ENCODE measurements at regions not wholly inside any gene's neighbourhood (a gene's known extent, or its start where the extent isn't known, plus 50 kb on each side); places are given as distances from the start of the nearest gene placed in this dataset.
"Not testable (repeated sequence)": the region's sequence is repeated elsewhere in the genome, so short reads cannot be mapped to it uniquely, and the experiment has no call there.

GRCh38 chr16:29195116-29195872, 210.4 kb downstream of the LAT start:
- DNase-seq = not testable (repeated sequence)

GRCh38 chr16:29194185-29194844, 209.5 kb downstream of the LAT start:
- DNase-seq = not testable (repeated sequence)

DNA sequence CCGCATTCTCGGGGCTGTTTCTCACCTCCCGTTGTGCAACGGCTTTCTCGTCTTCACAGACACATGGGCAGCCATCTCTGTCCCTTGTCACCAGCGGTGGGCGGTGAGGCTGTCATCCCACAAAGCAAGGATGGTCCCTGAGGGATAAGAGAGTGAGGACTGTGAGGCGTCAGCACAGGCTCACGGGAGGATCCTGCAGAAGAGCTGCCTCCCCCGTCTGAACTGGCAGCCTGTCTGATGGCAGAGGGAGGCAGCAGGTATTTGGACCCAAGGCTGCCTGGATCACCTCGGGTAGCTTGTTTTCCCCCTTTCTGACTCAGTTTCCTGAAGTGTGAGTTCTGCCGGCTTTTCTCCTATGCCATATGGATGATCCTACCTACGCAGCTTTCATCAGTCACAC, 208.8 kb downstream of the LAT start:
- not testable (repeated sequence) for DNase-seq

DNA sequence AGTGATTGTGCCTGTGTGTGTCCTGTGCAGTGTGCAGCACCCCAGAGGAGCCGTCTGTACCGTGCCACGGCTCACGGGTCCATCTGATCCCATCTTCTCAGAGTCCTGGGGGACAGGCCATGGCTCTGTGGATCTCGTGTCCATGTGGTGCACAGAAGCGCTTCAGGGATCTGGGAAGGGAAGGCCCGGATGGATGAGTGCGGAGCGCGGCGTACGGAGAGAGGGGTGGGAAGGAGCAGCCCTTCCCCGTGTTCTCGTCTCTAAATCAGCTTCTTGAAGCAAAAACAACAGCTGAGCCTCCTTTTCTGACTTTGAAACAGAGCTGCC, 208.4 kb downstream of the LAT start:
- not testable (repeated sequence) for DNase-seq

DNA sequence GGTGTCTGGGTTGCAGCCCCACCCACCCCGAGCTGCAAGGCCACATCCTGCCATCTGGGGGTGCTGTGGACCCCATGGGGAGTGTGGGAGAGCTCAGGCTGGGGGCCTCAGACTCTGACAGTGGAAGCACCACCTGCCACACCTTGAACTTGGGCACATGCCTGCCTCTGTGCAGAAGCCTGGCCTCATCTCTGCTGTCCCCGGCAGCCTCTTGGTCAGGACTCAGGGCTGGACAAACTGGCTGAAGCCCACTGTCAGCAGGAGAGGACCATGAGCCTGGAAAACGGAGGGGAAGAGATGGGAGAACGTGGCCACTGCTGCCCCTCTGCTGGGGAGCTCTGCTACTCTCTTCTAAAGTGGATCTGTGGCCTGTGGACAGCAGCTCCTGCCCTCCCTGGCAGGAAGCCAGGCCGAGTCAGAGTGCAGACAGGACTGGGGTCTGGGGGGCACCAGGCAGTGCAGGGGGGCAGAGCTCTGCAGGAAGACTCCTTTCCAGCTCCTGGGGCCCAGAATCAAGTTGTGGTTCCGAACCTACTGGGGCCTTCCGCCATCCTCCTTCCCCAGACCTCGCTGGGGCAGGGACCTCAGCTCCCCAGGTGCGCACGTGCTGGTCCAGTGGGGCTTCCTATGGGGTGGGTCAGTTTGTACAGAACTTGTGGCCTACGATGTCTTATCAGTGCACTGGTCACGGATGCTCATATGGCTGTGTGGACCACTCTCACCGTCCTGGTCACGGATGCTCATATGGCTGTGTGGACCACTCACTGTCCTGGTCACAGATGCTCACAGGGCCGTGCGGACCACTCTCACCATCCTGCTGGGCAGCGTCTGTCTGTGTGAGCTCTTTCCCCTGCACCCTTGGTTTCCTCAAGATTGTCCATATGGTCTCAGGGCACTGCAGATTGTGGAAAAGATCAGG, 207.7 kb downstream of the LAT start:
- no peak for DNase-seq

GRCh38 chr16:29191636-29192180, 206.9 kb downstream of the LAT start:
- not testable (repeated sequence) for DNase-seq

GRCh38 chr16:29190553-29191431, 205.9 kb downstream of the LAT start:
- DNase-seq = not testable (repeated sequence)

GRCh38 chr16:29188806-29189205, 204.0 kb downstream of the LAT start:
- not testable (repeated sequence) for DNase-seq

DNA sequence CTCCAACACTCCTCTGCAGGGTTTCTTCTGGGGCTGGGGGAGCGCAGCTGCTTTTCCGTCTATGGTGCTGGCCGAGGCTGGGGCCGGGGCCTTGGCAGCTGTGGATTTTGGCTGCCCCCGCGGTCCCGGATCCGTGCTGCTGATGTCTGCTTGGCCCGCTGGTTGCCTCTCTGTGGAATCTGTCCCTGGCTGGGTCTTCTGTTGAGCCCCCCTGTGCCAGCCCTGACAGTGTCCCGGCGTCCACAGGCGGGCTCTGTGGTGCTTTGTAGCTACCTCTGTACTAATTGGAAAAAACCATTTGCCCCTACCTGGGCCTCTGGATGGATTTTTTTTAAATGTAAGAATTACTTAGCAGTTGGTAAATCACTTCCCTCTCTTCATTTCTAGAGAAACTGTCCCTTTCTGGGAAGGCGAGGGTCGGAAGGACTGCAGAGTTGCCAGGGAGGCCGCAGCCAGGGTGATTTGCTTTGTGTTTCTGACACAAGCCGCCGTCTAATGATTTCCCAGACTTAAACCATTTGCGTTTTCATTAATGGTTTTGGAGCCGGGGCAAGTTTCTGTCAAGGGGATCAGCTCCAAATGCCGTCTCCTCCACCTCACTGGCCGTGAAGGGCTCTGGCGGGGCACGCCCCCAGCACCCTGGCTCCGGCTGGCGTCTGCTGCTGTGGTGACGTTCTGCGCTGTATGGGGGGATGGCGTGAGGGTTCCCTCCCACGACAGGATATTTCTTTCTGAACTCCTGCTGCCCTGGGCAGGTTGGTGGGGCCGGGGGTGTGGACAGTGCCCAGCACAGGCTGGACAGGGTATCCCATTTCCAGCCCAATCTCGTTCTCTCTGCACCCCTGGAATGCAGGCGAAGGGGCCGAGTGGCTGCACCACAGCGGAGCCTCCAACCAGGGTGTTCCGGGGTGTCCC, 201.7 kb downstream of the LAT start:
- DNase-seq = not testable (repeated sequence)

GRCh38 chr16:29185872-29186271, 201.0 kb downstream of the LAT start:
- DNase-seq = not testable (repeated sequence)

- not testable (repeated sequence) for DNase-seq
These were observed 200.0 kb downstream of the LAT start for GRCh38 chr16:29184738-29185438.

- not testable (repeated sequence) for DNase-seq
These were observed 198.4 kb downstream of the LAT start for GRCh38 chr16:29182940-29183868.

GRCh38 chr16:29182501-29182900, 197.6 kb downstream of the LAT start:
- DNase-seq = no peak

- not testable (repeated sequence) for DNase-seq
These were observed 197.1 kb downstream of the LAT start for GRCh38 chr16:29181921-29182411.

DNA sequence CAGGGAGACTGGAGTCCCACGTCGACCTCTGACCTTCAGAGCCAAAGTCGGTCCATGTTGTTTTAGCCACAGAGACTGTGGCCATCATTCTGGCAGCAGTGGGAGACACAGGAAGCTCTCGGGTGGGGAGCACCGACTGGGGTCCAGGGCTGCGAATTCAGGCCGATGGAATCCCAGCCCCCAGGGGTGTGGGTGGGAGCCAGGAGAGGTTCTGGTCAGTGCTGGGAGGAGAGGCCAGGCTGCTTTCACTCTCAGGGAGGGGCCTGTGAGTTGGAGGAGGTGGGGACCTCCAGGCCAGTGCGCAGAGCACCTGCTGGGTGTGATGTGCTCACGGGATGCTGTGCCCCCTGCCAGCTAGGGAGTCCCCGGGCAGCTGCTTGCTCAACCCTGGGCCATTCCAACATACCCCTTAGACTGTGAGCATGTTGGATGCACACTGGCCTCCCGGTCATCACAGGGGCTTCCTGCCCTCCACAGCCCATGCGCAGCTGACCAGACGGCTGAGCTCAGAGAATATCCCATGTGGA, 196.5 kb downstream of the LAT start:
- not testable (repeated sequence) for DNase-seq

DNA sequence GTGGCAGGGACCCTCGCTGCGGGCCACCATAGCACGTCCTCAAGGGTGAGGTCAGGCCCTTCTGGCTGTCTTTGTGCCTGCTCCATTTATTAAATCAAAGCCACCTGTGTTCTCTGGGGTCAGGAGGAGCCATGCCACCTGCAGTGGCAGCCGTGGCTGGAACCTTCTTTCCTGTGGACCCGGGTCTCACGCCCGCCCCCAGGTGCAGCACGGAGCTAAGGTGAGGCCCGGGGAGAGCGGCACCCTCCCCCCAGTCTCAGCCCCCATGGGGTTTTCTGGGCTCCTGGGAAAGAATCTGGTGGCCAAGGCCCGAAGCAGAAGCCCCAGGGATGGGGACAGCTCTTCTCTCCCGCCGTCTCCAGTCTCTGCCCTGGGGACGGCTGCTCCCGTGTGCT, 195.4 kb downstream of the LAT start:
- DNase-seq = not testable (repeated sequence)

- not testable (repeated sequence) for DNase-seq
These were observed 194.8 kb downstream of the LAT start for GRCh38 chr16:29179401-29180205.

Data from activated CD8-positive, alpha-beta memory T cell treated with anti-CD3 and anti-CD28 coated beads for 24 hours (primary cell).